Left ventricle myocardium inferior (tissue), 1 donor: ENCODE measurements at regions not wholly inside any gene's neighbourhood (a gene's known extent, or its start where the extent isn't known, plus 50 kb on each side); places are given as distances from the start of the nearest gene placed in this dataset.
A peak's percentile ranks its signal among the peaks of the same experiment; 100 is the strongest.
"Not testable (repeated sequence)": the region's sequence is repeated elsewhere in the genome, so short reads cannot be mapped to it uniquely, and the experiment has no call there.

Experiments used
- DNase-seq: peaks from one replicate; pipeline ENCODE4 v3.0.0-alpha.2; 2020
- H3K27ac ChIP-seq: fragments of 200-600 bp; replicated peaks from 2 replicates; pipeline ENCODE4 v1.8.0; 2021
- H3K27me3 ChIP-seq: fragments of 200-600 bp; 2 replicates; pipeline ENCODE4 v1.8.0; 2021; ENCODE audit warnings: low read depth
- H3K36me3 ChIP-seq: fragments of 200-600 bp; 2 replicates; pipeline ENCODE4 v1.8.0; 2021
- H3K4me1 ChIP-seq: fragments of 200-600 bp; 2 replicates; pipeline ENCODE4 v1.8.0; 2021
- H3K4me3 ChIP-seq: fragments of 200-600 bp; 2 replicates; pipeline ENCODE4 v1.8.0; 2021; ENCODE audit warnings: mild to moderate bottlenecking, moderate library complexity
- H3K9me3 ChIP-seq: fragments of 200-600 bp; replicated peaks from 2 replicates; pipeline ENCODE4 v1.8.0; 2021
- intact Hi-C: fragments of 100-400 bp; cut with micrococcal nuclease; formaldehyde crosslinking; loops from one replicate; pipeline ENCODE4 v1.11.0; 2022
- TF ChIP-seq, protein P1 (sequence below): fragments of 200-600 bp; IDR thresholded peaks from 2 replicates; pipeline ENCODE4 v1.8.0; 2021; ENCODE audit warnings: antibody characterized with exemption, mild to moderate bottlenecking, borderline replicate concordance
- donor health status: DM: no; HTN: yes; CAD: no; lungs with severe emphysema.

DNA sequence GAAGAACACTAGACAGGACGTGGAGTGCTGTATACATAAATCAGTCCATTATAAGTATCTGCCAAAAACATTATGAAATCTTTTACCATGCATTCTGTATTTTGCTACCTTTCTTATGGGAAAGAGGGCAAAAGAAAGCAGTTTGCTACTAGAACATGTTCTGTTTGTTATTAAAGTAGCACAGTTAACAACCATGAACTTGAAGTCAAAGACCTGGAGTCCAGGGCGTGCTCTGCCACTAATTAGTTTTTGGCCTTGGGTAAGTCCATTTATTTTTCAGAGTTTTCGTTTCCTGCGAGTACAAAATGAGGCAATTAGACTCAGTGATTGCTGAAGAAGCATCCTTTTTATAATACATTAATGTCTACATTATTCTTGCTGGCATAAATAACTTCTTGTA, 143.3 kb upstream of the AGTR1 start:
- intact Hi-C loops: no loop called here
- H3K36me3 ChIP-seq: no peaks in the 10 kb centered on the region
- no peak for DNase-seq
- no peaks in the 10 kb centered on the region for H3K27me3 ChIP-seq
- no peak overlapping the region for H3K4me3 ChIP-seq
- H3K27ac ChIP-seq: no peak overlapping the region
- H3K4me1 ChIP-seq: no peaks in the 10 kb centered on the region
- TF ChIP-seq, protein P1, sequence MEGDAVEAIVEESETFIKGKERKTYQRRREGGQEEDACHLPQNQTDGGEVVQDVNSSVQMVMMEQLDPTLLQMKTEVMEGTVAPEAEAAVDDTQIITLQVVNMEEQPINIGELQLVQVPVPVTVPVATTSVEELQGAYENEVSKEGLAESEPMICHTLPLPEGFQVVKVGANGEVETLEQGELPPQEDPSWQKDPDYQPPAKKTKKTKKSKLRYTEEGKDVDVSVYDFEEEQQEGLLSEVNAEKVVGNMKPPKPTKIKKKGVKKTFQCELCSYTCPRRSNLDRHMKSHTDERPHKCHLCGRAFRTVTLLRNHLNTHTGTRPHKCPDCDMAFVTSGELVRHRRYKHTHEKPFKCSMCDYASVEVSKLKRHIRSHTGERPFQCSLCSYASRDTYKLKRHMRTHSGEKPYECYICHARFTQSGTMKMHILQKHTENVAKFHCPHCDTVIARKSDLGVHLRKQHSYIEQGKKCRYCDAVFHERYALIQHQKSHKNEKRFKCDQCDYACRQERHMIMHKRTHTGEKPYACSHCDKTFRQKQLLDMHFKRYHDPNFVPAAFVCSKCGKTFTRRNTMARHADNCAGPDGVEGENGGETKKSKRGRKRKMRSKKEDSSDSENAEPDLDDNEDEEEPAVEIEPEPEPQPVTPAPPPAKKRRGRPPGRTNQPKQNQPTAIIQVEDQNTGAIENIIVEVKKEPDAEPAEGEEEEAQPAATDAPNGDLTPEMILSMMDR: no peak
- H3K9me3 ChIP-seq: peaks cover 28% of the 10 kb centered on the region

DNA sequence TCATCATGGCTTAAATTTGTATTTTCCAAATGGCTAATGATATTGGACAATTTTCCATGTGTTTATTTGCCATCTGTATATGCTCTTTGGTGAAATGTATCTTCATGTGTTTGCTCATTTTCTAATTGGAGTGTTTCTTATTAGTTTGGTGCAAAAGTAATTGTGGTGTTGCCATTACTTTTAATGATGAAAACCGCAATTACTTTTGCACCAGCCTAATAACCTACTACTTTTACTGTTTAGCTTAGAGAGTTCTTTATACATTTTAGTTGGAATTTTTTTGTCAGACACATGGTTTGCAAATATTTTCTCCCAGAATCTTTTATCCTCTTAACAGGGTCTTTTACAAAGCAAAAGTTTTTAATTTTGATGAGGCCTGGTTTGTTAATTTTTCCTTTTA, 141.0 kb upstream of the AGTR1 start:
- TF ChIP-seq, protein P1: no peak
- Histone ChIP-seq H3K36me3 (no peaks in the 10 kb centered on the region), H3K27ac (no peak overlapping the region), H3K9me3 (peaks cover 41% of the 10 kb centered on the region), H3K4me1 (no peaks in the 10 kb centered on the region), H3K27me3 (no peaks in the 10 kb centered on the region), H3K4me3 (no peak overlapping the region)
- intact Hi-C loops: no loop called here
- DNase-seq: no peak

GRCh38 chr3:148577579-148577978, 120.1 kb upstream of the AGTR1 start:
- H3K4me1 ChIP-seq, DNase-seq, intact Hi-C loops, H3K36me3 ChIP-seq, H3K27ac ChIP-seq, H3K4me3 ChIP-seq, H3K27me3 ChIP-seq: not testable (repeated sequence)
- peaks cover 12% of the 10 kb centered on the region for H3K9me3 ChIP-seq

- intact Hi-C loops: no loop called here
- Histone ChIP-seq H3K4me1 (no peaks in the 10 kb centered on the region), H3K36me3 (no peaks in the 10 kb centered on the region), H3K4me3 (no peak overlapping the region), H3K27me3 (no peaks in the 10 kb centered on the region), H3K27ac (peak overlapping the region; percentile 11), H3K9me3 (peaks cover 11% of the 10 kb centered on the region)
- no peak for DNase-seq
- TF ChIP-seq, protein P1: no peak
Measured at GRCh38 chr3:148582126-148582525, 115.6 kb upstream of the AGTR1 start.

DNA sequence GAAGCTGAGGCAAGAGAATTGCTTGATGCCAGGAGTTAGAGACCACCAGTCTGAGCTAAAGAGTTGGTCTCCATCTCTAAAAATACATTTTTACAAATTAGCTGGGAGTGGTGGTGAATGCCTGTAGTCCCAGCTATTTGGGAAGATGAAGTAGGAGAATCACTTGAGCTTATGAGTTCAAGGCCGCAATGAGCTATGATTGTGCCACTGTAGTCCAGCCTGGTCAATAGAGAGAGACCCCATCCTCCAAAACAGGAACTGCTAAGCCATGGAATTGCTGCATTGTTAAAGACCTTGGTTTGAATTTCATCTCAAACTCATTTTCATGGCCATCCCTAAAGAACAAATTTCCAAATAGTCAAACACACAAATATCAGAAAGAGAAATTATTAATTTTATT, 113.9 kb upstream of the AGTR1 start:
- intact Hi-C loops: no loop called here
- Histone ChIP-seq H3K4me3 (no peak overlapping the region), H3K27me3 (no peaks in the 10 kb centered on the region), H3K9me3 (peaks cover 2% of the 10 kb centered on the region), H3K4me1 (no peaks in the 10 kb centered on the region), H3K27ac (no peak overlapping the region), H3K36me3 (no peaks in the 10 kb centered on the region)
- no peak for DNase-seq
- TF ChIP-seq, protein P1: no peak

- Histone ChIP-seq H3K27me3 (no peaks in the 10 kb centered on the region), H3K4me3 (no peak overlapping the region), H3K36me3 (no peaks in the 10 kb centered on the region), H3K27ac (no peak overlapping the region), H3K9me3 (no peaks in the 10 kb centered on the region), H3K4me1 (no peaks in the 10 kb centered on the region)
- intact Hi-C loops: no loop called here
- no peak for DNase-seq
- TF ChIP-seq, protein P1: no peak
Measured at GRCh38 chr3:148584438-148584837, 113.3 kb upstream of the AGTR1 start.
